Effector memory CD8-positive, alpha-beta T cell (primary cell): ENCODE measurements at regions not wholly inside any gene's neighbourhood (a gene's known extent, or its start where the extent isn't known, plus 50 kb on each side); places are given as distances from the start of the nearest gene placed in this dataset.

Experiments used
- ATAC-seq: fragments of 150-1000 bp; cut with Tn5 transposase; replicated peaks from 2 replicates; pipeline ENCODE4 v1.10.0; 2021; ENCODE audit warnings: mild to moderate bottlenecking, moderate library complexity
- DNase-seq, 3 experiments: peaks; one replicate each; pipeline ENCODE4 v3.0.0; 2021
- H3K27ac Mint-ChIP-seq, 2 donors: one replicate each; pipeline ENCODE4 v1.8.0; 2022; ENCODE audit warnings: mild to moderate bottlenecking in 2 of 2, mixed read lengths in 2 of 2, moderate library complexity in 2 of 2
- H3K27me3 Mint-ChIP-seq, 2 donors: one replicate each; pipeline ENCODE4 v1.8.0; 2022; ENCODE audit warnings: mixed read lengths in 2 of 2
- H3K36me3 Mint-ChIP-seq: one replicate; pipeline ENCODE4 v1.8.0; 2022; ENCODE audit warnings: mild to moderate bottlenecking, moderate library complexity, mixed read lengths; ENCODE audit not compliant: insufficient read depth
- H3K4me1 Mint-ChIP-seq, 2 donors: one replicate each; pipeline ENCODE4 v1.8.0; 2022; ENCODE audit warnings: low read depth in 2 of 2, mixed read lengths in 2 of 2
- H3K4me3 Mint-ChIP-seq, 2 donors: one replicate each; pipeline ENCODE4 v1.8.0; 2022; ENCODE audit warnings: mild to moderate bottlenecking in 2 of 2, mixed read lengths in 2 of 2, moderate library complexity in 2 of 2
- H3K9me3 Mint-ChIP-seq, 2 donors: one replicate each; pipeline ENCODE4 v1.8.0; 2022; ENCODE audit warnings: mixed read lengths in 2 of 2

DNA sequence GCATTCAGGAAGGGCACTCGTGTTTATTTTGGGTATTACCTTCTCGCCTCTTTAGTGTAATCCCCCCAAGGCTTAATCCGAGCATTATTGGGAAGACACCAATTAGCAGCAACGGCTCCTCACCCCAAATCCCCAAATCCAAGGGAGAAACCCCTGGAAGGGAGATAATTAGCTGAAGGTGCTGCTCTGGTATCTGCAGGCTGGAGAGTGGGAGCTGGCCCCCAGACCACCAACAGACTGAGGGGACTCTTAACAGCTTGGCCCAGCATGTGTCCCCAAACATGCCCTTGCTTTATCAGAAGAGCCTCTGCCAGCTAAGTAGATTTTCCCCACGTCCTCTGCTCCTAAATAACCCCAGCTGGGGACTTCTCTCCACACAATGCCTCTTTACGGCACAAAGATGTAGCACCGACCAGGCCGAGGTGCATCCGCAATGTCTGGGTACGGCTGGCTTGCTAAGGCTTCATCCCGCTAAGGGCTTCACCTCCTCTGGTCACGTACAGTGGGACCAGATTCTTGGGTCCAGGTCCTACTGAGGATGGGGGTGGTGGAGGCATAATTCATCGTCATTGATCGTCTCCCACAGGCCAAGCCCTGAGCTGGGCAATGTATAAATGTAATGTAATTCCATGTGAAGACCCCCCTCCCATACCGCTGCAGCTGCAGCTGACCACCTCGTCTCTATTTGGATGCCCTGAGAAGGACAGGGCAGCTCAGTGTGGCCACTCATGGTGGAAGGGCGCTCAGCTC, 123.7 kb upstream of the GSC start:
- Mint-ChIP-seq H3K36me3 (no peaks in the 10 kb centered on the region), H3K9me3 (no peaks in the 10 kb centered on the region), H3K4me1 (no peaks in the 10 kb centered on the region), H3K4me3 (no peak overlapping the region), H3K27ac (no peak overlapping the region), H3K27me3 (peaks cover 6% of the 10 kb centered on the region in 2 donors)
- no peak for ATAC-seq
- no peak for DNase-seq

DNA sequence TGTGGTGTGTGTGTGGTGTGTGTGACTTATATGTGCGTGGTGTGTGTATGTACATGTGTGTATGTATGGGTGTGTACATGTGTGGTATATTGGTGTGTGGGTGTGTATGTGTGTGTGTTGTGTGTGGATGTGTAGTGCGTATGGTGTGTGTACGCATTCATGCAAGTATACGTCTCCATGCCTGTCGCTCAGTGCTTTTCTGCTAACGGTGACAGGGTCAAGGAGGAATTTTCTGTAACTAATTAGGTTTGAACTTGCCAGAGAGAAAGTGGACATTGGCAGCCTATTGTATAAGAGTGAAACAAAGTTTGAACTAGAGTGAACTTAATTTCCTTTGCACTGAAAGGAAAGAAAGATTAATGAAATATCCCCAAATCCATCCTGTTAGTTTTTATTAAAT, 120.9 kb upstream of the GSC start:
- Mint-ChIP-seq H3K4me1 (no peaks in the 10 kb centered on the region), H3K27ac (no peak overlapping the region), H3K9me3 (no peaks in the 10 kb centered on the region), H3K27me3 (peaks cover 0 to 16% of the 10 kb centered on the region in 2 donors), H3K4me3 (no peak overlapping the region), H3K36me3 (no peaks in the 10 kb centered on the region)
- no peak for DNase-seq
- ATAC-seq, result no peak

DNA sequence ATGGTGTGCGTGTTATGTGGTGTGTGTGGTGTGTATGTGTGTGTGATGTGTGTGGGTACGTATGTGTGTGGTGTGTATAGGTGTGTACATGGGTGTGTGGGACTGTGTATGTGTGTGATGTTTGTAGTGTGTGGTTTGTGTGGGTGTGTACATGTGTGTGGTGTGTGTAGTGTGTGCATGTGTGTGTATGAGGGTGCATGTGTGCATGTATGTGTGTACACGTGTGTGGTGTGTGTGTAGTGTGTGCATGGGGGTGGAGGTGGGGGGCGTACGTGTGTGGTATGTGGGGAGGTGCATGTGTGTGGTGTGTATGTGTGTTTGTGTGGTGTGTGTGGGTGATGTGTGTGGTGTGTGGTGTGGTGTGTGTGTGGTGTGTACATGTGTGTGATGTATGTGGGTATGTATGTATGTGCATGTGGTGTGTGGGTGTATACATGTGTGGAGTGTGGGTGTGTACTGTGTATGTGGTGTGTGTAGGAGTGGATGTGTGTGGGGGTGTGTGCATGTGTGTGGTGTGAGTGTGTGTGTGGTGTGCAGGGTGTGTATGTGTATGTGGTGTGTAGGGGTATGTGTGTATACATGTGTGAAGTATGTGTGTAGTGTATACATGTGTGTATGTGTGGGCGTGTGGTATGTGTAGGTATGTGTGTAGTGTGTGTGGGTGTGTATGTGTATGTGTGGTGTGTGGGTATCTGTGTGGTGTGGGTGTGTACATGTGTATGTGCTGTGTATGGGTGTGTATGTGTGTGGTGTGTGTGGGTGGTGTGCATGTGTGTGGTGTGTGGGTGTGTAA, 119.8 kb upstream of the GSC start:
- DNase-seq (no peak), ATAC-seq (no peak)
- peaks cover 0 to 4% of the 10 kb centered on the region in 2 donors for H3K4me1 Mint-ChIP-seq
- no peak overlapping the region for H3K4me3 Mint-ChIP-seq
- H3K9me3 Mint-ChIP-seq, result no peaks in the 10 kb centered on the region
- no peak overlapping the region for H3K27ac Mint-ChIP-seq
- peaks cover 8 to 26% of the 10 kb centered on the region in 2 donors for H3K27me3 Mint-ChIP-seq
- H3K36me3 Mint-ChIP-seq, result no peaks in the 10 kb centered on the region

DNA sequence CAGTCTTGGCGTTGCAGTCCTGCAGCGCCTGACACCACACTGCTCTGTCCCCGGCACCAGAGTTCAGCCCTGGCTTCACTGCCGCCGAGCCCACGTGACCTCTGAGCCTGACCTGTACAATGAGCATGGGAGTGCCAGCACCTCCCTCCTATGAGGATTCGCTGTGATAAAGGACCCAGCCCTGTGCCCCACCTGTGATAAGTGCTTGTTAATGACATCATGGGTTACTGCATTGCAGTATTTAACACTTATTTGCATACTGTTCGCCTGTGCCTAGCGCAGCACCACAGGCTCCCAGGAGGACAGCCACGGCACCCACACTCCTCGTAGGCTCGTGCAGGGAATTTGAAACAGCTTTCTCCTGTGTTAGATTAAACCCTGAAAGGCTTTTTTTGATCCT, 118.2 kb upstream of the GSC start:
- no peaks in the 10 kb centered on the region for H3K9me3 Mint-ChIP-seq
- peaks cover 0 to 4% of the 10 kb centered on the region in 2 donors for H3K4me1 Mint-ChIP-seq
- ATAC-seq, result no peak
- no peak overlapping the region for H3K27ac Mint-ChIP-seq
- no peaks in the 10 kb centered on the region for H3K36me3 Mint-ChIP-seq
- no peak overlapping the region for H3K4me3 Mint-ChIP-seq
- no peak for DNase-seq
- H3K27me3 Mint-ChIP-seq, result peaks cover 9 to 27% of the 10 kb centered on the region in 2 donors

DNA sequence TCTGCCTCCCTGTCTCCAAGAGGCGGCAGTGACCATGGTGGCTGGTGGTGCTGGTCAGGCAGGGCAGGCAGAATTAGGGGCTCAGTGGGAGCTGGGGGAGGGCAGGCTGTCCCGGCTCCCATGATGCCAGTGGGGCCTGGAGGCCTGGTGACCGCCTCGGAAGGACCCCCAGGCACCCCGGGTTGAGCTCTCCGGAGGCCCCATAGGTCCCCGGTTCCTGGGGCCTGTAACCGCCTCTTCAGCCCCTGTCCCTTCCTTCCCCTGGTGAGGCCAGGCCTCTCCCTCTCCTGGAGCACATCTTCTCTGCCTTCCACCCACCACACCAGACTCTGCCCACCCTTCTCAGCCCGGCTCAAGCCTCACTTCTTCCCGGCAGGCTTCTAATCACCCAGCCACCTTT, 117.7 kb upstream of the GSC start:
- H3K36me3 Mint-ChIP-seq, result no peaks in the 10 kb centered on the region
- no peaks in the 10 kb centered on the region for H3K9me3 Mint-ChIP-seq

DNA sequence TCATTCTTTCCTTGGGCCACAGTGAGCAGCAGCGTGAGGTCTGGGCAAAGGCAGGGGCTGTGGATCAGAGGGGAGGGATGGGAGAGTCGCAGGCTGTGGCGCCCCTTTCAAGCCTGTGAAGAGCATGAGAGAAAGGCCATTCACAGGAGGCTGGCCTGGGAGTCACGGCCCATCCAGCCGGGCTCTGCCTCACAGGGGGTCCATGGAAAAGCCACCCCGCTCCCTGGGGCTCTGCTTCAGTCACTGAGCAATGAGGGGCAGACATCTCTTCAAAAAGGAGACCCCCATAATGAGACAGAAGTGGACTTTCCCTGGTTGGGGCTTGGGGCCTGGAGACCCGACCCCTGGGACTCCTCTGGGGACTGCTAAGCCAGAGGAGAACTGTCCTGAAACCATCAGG, 117.0 kb upstream of the GSC start:
- ATAC-seq (no peak), DNase-seq (no peak)
- H3K4me1 Mint-ChIP-seq, result peaks cover 0 to 4% of the 10 kb centered on the region in 2 donors
- peaks cover 9 to 28% of the 10 kb centered on the region in 2 donors for H3K27me3 Mint-ChIP-seq
- no peak overlapping the region for H3K4me3 Mint-ChIP-seq
- H3K9me3 Mint-ChIP-seq, result no peaks in the 10 kb centered on the region
- H3K36me3 Mint-ChIP-seq, result no peaks in the 10 kb centered on the region
- H3K27ac Mint-ChIP-seq, result peak overlapping the region in 1 of 2 donors; percentile 19

More for the DNA sequence above, 117.7 kb upstream of the GSC start:
- ATAC-seq (no peak), DNase-seq (no peak)
- Mint-ChIP-seq H3K27ac (no peak overlapping the region), H3K4me3 (no peak overlapping the region), H3K4me1 (peaks cover 0 to 4% of the 10 kb centered on the region in 2 donors), H3K27me3 (peaks cover 9 to 27% of the 10 kb centered on the region in 2 donors)

DNA sequence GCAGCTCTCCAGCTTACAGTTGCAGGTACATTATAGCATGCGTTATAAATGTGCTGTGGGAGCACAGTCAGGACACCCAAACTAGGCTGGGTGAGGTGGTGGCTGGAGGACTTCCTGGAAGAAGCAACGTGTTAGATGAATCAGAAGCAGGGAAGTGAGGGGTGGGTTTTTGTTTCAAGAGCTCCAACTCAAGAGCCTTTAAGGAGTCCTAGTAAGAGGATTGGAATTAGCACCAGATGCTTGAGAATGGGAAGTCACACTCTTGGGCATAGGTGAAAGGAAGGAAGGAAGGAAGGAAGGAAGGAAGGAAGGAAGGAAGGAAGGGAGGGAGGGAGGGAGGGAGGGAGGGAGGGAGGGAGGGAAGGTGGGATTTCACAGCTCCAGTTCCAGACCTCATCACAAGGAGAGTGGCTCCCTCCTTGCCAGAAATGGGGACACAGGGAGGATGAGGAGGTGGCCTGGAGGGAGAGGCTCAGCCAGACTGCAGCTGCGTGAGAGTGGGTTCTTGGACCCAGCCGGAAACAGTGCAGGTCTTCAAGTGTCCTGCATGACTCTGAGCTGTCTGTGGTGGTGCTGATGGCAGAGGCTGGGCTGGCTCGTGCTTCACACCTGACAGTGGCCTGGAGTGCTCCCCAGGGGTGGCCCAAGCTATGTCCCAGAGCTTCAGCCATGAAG, 115.7 kb upstream of the GSC start:
- no peaks in the 10 kb centered on the region for H3K9me3 Mint-ChIP-seq
- H3K36me3 Mint-ChIP-seq, result no peaks in the 10 kb centered on the region
- no peak overlapping the region for H3K27ac Mint-ChIP-seq
- peaks cover 9 to 34% of the 10 kb centered on the region in 2 donors for H3K27me3 Mint-ChIP-seq
- H3K4me1 Mint-ChIP-seq, result peaks cover 0 to 4% of the 10 kb centered on the region in 2 donors
- H3K4me3 Mint-ChIP-seq, result no peak overlapping the region
- ATAC-seq (no peak), DNase-seq (no peak)

DNA sequence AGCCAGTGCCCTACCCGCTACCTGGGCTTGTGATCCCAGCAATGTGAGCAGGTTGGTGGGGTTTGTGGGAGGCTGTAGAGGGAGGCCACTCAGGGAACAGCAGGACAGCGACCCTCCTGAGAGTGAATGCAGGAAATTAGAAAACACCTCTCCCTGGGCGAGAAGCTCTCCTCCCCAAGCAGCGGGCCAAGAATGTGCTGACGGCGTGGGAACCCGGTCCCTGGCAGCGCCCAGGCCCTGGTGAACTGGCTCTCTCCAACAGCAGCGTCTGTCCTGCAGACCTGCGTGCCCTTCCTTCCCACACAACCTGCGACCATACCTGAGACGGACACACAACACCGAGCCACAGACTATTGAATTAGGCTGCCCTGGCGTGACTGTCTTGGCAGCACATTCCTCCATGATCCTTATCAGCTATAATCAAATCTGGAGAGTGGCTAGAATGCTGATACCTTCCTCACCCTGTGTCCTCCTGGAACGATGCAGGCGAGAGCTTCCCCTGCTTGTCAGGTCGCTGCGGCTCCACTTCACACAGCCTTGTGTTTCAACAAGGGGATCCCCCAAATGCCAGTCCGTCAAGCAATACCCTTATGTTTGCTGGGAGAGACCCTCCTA, 114.8 kb upstream of the GSC start:
- no peak overlapping the region for H3K27ac Mint-ChIP-seq
- H3K36me3 Mint-ChIP-seq, result no peaks in the 10 kb centered on the region
- peaks cover 9 to 34% of the 10 kb centered on the region in 2 donors for H3K27me3 Mint-ChIP-seq
- ATAC-seq (no peak), DNase-seq (no peak)
- H3K9me3 Mint-ChIP-seq, result no peaks in the 10 kb centered on the region
- H3K4me1 Mint-ChIP-seq, result peaks cover 0 to 4% of the 10 kb centered on the region in 2 donors
- H3K4me3 Mint-ChIP-seq, result no peak overlapping the region

DNA sequence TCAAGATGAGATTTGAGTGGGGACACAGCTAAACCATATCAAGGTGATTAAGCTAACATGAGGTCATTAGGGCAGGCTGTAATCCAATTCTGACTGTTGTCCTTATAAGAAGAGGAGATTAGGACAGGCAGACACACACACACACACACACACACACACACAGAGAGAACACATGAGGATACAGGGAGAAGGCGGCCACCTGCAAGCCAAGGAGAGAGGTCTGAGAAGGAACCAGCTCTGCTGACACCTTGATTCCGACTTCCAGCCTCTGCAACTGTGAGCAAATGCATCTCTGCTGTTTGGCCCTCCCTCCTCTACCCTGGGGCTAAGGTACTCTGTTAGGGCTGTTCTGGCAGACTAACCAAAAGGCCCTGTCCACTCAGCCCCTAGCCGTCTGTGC, 112.5 kb upstream of the GSC start:
- peaks cover 20 to 43% of the 10 kb centered on the region in 2 donors for H3K27me3 Mint-ChIP-seq
- ATAC-seq (no peak), DNase-seq (no peak)
- H3K36me3 Mint-ChIP-seq, result no peaks in the 10 kb centered on the region
- no peaks in the 10 kb centered on the region for H3K9me3 Mint-ChIP-seq
- H3K4me1 Mint-ChIP-seq, result peaks cover 0 to 4% of the 10 kb centered on the region in 2 donors
- no peak overlapping the region for H3K27ac Mint-ChIP-seq
- H3K4me3 Mint-ChIP-seq, result no peak overlapping the region

DNA sequence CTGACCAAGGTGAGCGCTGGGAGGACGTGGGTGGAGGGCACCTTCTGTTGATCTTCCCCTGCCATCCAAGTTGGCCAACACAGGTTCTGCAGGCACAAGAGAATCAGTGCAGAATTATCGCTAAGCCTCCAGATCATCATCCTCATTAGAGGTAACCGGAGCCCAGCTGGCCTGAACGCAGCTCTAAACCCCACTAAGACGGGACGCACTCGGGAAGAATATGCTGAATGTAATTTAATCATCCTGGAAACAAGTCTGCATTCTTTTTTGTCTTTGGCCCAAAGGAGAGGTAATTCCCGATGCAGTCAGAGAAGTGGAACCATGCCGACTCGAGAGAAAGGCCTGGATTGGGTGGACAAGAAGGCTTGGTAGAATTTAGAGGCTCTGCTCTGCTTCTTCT, 111.0 kb upstream of the GSC start:
- no peak overlapping the region for H3K27ac Mint-ChIP-seq
- peaks cover 28 to 50% of the 10 kb centered on the region in 2 donors for H3K27me3 Mint-ChIP-seq
- H3K9me3 Mint-ChIP-seq, result no peaks in the 10 kb centered on the region
- peaks cover 0 to 4% of the 10 kb centered on the region in 2 donors for H3K4me1 Mint-ChIP-seq
- H3K4me3 Mint-ChIP-seq, result no peak overlapping the region
- DNase-seq (no peak), ATAC-seq (no peak)
- no peaks in the 10 kb centered on the region for H3K36me3 Mint-ChIP-seq

DNA sequence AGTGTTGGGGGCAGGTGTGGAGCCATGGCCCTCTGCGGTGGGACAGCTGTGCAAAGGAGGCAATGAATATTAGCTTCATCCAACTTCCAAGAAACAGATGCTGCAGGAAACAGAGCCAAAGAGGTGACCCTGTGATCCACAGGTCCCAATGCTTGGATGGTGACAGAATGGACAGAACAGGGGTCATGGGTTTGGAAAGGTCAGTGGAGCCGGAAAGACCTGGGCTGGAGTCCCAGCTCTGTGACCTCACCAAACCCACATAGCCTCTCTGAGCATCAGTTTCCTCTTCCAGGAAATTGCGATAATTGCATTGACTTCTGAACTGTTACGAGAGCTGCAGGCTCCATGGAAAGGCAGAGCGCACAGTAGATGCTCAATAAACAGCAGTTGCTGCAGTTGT, 110.2 kb upstream of the GSC start:
- Mint-ChIP-seq H3K27ac (no peak overlapping the region), H3K4me1 (no peaks in the 10 kb centered on the region), H3K27me3 (peaks cover 30 to 50% of the 10 kb centered on the region in 2 donors), H3K36me3 (no peaks in the 10 kb centered on the region), H3K4me3 (no peak overlapping the region), H3K9me3 (no peaks in the 10 kb centered on the region)
- no peak for ATAC-seq
- no peak for DNase-seq

DNA sequence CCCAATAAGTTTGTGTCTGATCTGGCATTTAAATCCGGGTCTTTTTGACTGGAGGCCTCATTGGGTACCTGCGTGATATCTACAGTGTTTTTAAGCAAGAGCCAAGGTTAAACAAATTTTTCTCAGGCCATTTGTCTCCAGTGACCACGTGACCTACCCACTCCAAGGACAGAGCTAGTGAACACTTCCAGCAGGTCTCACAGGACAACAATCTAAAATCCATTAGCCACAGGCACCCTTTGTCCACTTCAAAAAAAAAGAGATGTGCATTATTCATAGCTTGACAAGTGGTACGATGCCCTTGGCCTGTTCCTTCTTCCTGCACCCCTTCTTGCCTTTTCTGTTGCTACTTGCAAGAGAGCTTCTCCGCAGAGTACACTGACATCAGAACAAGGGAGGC, 109.6 kb upstream of the GSC start:
- Mint-ChIP-seq H3K4me3 (no peak overlapping the region), H3K36me3 (no peaks in the 10 kb centered on the region), H3K4me1 (no peaks in the 10 kb centered on the region), H3K27ac (no peak overlapping the region), H3K9me3 (no peaks in the 10 kb centered on the region), H3K27me3 (peaks cover 29 to 52% of the 10 kb centered on the region in 2 donors)
- ATAC-seq, result no peak
- DNase-seq, result no peak

DNA sequence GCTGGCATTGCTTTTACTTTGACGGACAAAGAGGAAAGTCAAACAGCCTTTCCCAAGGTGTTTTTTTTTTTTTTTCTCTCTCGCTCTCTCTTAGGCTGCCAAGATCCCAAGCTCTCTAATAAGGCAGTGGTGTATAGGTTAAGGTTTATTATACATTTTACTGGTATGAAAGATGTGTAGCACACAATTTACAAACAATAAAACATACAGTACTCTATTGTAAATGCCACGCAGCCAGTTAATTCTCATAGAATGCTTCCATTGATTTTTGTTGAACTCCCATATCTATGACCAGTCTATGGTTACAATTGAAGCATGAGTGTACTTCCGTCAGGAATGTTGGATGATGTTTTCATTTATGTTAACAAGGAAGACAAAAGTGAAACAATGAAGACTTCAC, 106.4 kb upstream of the GSC start:
- no peaks in the 10 kb centered on the region for H3K9me3 Mint-ChIP-seq
- H3K36me3 Mint-ChIP-seq, result no peaks in the 10 kb centered on the region
- DNase-seq (no peak), ATAC-seq (no peak)
- no peak overlapping the region for H3K4me3 Mint-ChIP-seq
- H3K27me3 Mint-ChIP-seq, result peaks cover 29 to 67% of the 10 kb centered on the region in 2 donors
- no peak overlapping the region for H3K27ac Mint-ChIP-seq
- H3K4me1 Mint-ChIP-seq, result no peaks in the 10 kb centered on the region
